PC-9 (cell line): ENCODE measurements at regions not wholly inside any gene's neighbourhood (a gene's known extent, or its start where the extent isn't known, plus 50 kb on each side); places are given as distances from the start of the nearest gene placed in this dataset.

ENCODE experiments used
- EZH2 ChIP-seq: fragments of 200-600 bp; sonication (generic); IDR thresholded peaks from 2 replicates; pipeline ENCODE4 v1.8.0; 2017; ENCODE audit warnings: antibody characterized with exemption, low read depth
- TF ChIP-seq, protein P1 (sequence below): fragments of 200-600 bp; sonication (generic); conservative IDR thresholded peaks from 2 replicates; pipeline ENCODE4 v1.6.1; 2017; ENCODE audit warnings: mixed run types, antibody characterized with exemption, mild to moderate bottlenecking, moderate library complexity

DNA sequence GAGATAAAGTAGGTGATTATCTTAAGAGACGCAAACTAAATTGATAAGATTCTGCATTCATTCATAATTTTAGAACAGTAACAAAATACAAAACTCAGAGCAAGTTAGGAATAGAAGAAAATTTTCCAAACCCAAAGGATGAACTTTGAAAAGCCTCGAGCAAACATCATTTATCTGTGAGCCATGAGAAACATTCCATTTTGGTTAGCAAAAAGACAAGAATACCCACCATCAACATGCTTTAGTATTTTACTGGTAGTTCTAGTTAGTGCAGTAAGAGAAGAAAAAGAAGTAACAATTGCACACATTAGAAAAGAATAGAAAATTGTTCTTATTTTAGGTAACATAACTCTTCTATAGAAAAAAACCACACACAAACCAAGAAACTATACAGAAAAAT lies 291.3 kb upstream of the TCF4 start:
- no peak for TF ChIP-seq EZH2
- TF ChIP-seq, protein P1, sequence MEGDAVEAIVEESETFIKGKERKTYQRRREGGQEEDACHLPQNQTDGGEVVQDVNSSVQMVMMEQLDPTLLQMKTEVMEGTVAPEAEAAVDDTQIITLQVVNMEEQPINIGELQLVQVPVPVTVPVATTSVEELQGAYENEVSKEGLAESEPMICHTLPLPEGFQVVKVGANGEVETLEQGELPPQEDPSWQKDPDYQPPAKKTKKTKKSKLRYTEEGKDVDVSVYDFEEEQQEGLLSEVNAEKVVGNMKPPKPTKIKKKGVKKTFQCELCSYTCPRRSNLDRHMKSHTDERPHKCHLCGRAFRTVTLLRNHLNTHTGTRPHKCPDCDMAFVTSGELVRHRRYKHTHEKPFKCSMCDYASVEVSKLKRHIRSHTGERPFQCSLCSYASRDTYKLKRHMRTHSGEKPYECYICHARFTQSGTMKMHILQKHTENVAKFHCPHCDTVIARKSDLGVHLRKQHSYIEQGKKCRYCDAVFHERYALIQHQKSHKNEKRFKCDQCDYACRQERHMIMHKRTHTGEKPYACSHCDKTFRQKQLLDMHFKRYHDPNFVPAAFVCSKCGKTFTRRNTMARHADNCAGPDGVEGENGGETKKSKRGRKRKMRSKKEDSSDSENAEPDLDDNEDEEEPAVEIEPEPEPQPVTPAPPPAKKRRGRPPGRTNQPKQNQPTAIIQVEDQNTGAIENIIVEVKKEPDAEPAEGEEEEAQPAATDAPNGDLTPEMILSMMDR, result no peak
